ENCODE measurements at regions not wholly inside any gene's neighbourhood (a gene's known extent, or its start where the extent isn't known, plus 50 kb on each side); places are given as distances from the start of the nearest gene placed in this dataset.

GRCh38 chr9:109868722-109869121 lies 88.7 kb downstream of the PALM2AKAP2 start:
- Mint-ChIP-seq H3K4me1 (peaks cover 37% of the 10 kb centered on the region), H3K4me3 (no peak overlapping the region), H3K9me3 (peaks cover 2% of the 10 kb centered on the region), H3K27ac (no peak overlapping the region), H3K27me3 (ENCODE audit: low read depth) (no peaks in the 10 kb centered on the region), H3K36me3 (ENCODE audit: low read depth) (no peaks in the 10 kb centered on the region)
- no peak for TF ChIP-seq CTCF (IDR thresholded peaks at IDR 0.05; ENCODE audit: unreplicated experiment in 3 of 3)

- TF ChIP-seq CTCF (IDR thresholded peaks at IDR 0.05; ENCODE audit: unreplicated experiment in 3 of 3), result no peak
- Mint-ChIP-seq H3K27ac (no peak overlapping the region), H3K36me3 (ENCODE audit: low read depth) (no peaks in the 10 kb centered on the region), H3K27me3 (ENCODE audit: low read depth) (no peaks in the 10 kb centered on the region), H3K4me1 (peaks cover 31% of the 10 kb centered on the region), H3K4me3 (no peak overlapping the region), H3K9me3 (no peaks in the 10 kb centered on the region)
These were observed 90.4 kb downstream of the PALM2AKAP2 start for GRCh38 chr9:109870365-109870764.

GRCh38 chr9:109872901-109873300 lies 92.9 kb downstream of the PALM2AKAP2 start:
- Mint-ChIP-seq H3K36me3 (ENCODE audit: low read depth) (no peaks in the 10 kb centered on the region), H3K27ac (no peak overlapping the region), H3K4me1 (peaks cover 19% of the 10 kb centered on the region), H3K27me3 (ENCODE audit: low read depth) (no peaks in the 10 kb centered on the region), H3K4me3 (no peak overlapping the region), H3K9me3 (no peaks in the 10 kb centered on the region)
- TF ChIP-seq CTCF (IDR thresholded peaks at IDR 0.05; ENCODE audit: unreplicated experiment in 3 of 3), result no peak

GRCh38 chr9:109875495-109876129 lies 95.6 kb downstream of the PALM2AKAP2 start:
- Mint-ChIP-seq H3K4me1 (peaks cover 7% of the 10 kb centered on the region), H3K27me3 (ENCODE audit: low read depth) (no peaks in the 10 kb centered on the region), H3K9me3 (no peaks in the 10 kb centered on the region), H3K4me3 (no peak overlapping the region), H3K27ac (no peak overlapping the region), H3K36me3 (ENCODE audit: low read depth) (no peaks in the 10 kb centered on the region)
- no peak for TF ChIP-seq CTCF (IDR thresholded peaks at IDR 0.05; ENCODE audit: unreplicated experiment in 3 of 3)

- H3K27me3 Mint-ChIP-seq (ENCODE audit: low read depth), result peaks cover 3% of the 10 kb centered on the region
- no peak overlapping the region for H3K4me3 Mint-ChIP-seq
- TF ChIP-seq CTCF (IDR thresholded peaks at IDR 0.05; ENCODE audit: unreplicated experiment in 3 of 3), result peak; percentile 39 to 44 (median 42)
- no peaks in the 10 kb centered on the region for H3K36me3 Mint-ChIP-seq (ENCODE audit: low read depth)
- H3K4me1 Mint-ChIP-seq, result peaks cover 21% of the 10 kb centered on the region
- no peaks in the 10 kb centered on the region for H3K9me3 Mint-ChIP-seq
- H3K27ac Mint-ChIP-seq, result no peak overlapping the region
These were observed 100.5 kb downstream of the PALM2AKAP2 start for GRCh38 chr9:109880276-109881169.
